ENCODE measurements at regions not wholly inside any gene's neighbourhood (a gene's known extent, or its start where the extent isn't known, plus 50 kb on each side); places are given as distances from the start of the nearest gene placed in this dataset.

DNA sequence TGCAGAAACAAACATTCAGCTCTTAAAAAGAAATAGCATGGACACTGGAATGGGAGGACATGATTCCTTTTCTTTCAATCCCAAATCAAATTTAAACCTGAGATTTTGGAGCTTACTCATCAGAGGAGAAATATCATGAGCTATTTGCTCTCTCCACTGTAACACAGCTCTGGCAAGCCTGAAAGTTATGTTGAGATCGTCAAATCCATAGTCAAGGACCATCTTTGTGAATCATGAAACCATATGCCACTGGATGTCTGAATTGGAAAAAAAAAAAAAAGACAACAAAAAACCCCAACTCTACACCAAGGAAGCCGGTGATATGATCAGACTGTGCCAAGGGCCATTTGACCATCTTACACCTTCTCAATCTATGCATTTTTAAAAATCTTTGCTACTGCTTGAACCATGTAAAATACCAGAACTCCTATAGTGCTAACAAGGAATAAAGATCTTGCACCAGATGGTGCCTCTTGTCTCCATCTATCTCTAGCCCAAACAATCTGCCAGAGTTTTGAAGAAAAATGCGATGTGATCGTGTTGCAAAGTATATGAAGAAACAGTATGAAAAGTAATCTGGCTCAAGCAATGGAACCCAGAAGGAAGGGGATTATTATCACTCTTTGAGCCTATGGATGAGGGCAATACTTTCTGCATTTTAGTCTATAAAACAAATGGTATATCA, 138.1 kb upstream of the MEF2C start:
- H3K4me3 ChIP-seq (ENCODE audit: low read length): no peak overlapping the region
- no peak for DNase-seq (ENCODE audit: low read depth)
- TF ChIP-seq, protein P1, sequence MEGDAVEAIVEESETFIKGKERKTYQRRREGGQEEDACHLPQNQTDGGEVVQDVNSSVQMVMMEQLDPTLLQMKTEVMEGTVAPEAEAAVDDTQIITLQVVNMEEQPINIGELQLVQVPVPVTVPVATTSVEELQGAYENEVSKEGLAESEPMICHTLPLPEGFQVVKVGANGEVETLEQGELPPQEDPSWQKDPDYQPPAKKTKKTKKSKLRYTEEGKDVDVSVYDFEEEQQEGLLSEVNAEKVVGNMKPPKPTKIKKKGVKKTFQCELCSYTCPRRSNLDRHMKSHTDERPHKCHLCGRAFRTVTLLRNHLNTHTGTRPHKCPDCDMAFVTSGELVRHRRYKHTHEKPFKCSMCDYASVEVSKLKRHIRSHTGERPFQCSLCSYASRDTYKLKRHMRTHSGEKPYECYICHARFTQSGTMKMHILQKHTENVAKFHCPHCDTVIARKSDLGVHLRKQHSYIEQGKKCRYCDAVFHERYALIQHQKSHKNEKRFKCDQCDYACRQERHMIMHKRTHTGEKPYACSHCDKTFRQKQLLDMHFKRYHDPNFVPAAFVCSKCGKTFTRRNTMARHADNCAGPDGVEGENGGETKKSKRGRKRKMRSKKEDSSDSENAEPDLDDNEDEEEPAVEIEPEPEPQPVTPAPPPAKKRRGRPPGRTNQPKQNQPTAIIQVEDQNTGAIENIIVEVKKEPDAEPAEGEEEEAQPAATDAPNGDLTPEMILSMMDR (IDR thresholded peaks at IDR 0.05; ENCODE audit: insufficient read depth, low read depth, low read length, missing control alignments): no peak

DNA sequence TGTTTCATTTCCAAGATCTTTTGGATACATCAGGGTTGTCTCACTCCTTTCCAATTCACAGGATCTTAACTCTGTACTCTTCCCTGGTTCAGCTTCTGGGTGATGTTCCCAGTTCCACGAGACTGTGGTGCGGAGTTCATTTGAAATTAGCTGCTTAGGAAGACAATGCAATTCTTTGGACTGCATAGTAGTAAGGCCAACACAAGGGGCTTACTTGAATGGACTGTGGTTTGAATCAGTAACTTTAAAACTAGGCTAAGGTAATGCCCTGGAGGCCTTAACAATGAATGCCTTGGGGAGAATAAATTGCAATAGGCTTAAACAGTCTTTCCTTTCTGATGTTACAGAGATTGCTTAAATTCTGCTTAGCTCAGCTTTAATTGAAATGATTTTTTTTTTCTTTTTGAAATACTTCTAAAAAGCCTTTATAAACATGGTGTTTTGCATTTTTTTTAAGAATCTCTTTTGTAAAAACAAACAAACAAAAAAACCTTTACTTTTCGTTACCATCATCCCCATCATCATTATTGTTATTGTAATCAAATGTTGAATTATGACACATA, 133.8 kb upstream of the MEF2C start:
- TF ChIP-seq, protein P1 (IDR thresholded peaks at IDR 0.05; ENCODE audit: insufficient read depth, low read depth, low read length, missing control alignments): no peak
- no peak for DNase-seq (ENCODE audit: low read depth)
- no peak overlapping the region for H3K4me3 ChIP-seq (ENCODE audit: low read length)

DNA sequence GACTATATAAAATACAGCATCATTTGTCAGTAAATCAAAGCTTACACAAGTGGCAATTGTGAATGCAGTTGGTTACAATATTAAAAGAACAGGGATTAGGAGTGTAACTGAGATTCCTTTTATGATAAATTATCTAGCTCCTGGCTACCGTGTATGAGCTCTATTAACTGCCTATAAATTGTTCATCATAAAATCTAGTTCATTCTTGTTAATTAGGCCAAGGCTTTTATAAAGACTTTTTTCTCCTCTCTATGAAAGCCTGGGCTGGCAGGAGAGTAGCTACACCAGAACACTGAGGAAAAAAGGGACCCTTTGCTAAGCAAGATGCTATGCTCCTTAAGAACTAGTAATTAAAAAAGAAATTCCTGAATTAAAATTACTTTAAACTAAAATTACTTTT, 132.4 kb upstream of the MEF2C start:
- no peak for DNase-seq (ENCODE audit: low read depth)
- TF ChIP-seq, protein P1 (IDR thresholded peaks at IDR 0.05; ENCODE audit: insufficient read depth, low read depth, low read length, missing control alignments): no peak
- H3K4me3 ChIP-seq (ENCODE audit: low read length): no peak overlapping the region

DNA sequence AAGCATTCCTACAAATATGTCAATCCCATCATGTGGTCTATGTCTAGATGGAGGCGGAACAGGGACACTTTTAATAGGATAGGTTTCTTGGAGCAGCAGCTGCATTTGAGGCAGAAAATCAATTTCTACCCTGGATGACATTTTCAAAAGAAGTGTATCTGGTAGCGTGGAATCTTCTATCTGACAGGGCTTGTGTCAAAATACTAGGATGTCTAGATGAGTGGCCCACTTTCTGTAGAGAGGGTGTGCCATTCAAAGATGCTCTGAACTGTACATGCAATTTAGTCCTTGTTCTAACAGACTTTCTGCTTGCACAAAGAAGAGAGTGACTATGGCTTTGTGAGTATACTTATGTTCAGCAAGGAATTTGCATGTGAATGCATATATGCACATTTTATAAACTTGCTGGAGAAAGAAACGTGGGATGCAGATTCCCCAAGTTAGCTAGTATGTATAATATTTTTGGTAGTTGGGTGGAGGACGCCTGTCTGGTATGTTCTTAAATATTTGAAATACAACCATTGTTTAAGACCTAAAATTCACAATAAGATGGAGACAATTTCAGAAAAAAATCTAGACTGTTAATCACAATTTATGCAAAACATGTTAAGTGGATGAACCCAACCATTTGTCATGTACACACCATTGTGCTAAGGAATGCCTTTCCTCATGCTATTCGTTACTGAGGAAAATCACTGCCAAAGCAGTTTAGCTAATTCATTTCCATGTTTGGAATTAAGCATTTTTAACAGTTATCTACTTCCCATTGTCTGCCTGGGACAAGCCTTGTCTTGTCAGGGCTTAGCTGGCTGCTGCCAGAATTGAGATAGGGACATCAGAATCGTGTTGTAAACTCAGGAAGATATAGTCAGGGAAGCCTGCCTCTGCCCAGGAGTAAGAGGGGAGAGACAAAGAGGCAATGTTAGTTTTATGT, 129.1 kb upstream of the MEF2C start:
- no peak overlapping the region for H3K4me3 ChIP-seq (ENCODE audit: low read length)
- peak; percentile 61 for DNase-seq (ENCODE audit: low read depth)
- TF ChIP-seq, protein P1 (IDR thresholded peaks at IDR 0.05; ENCODE audit: insufficient read depth, low read depth, low read length, missing control alignments): no peak

DNA sequence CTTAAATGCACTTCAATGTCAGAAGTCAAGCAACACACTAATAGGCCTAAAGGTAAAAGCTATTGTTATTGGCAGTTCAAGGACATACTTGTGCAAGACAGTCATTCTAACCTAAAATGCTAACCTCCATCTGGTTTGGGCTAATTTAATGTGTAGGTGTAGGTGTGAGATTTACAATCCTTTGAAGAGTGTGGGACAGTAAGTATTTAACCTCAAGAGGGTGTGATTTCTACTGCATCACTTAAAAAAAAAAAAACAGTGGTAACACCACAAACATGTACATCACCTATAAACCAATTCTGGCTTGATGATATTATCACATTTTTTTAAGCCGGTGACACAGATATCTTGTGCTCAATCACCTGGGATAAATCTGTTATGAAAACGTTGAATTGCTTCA, 127.5 kb upstream of the MEF2C start:
- H3K4me3 ChIP-seq (ENCODE audit: low read length): no peak overlapping the region
- no peak for DNase-seq (ENCODE audit: low read depth)
- TF ChIP-seq, protein P1 (IDR thresholded peaks at IDR 0.05; ENCODE audit: insufficient read depth, low read depth, low read length, missing control alignments): no peak

DNA sequence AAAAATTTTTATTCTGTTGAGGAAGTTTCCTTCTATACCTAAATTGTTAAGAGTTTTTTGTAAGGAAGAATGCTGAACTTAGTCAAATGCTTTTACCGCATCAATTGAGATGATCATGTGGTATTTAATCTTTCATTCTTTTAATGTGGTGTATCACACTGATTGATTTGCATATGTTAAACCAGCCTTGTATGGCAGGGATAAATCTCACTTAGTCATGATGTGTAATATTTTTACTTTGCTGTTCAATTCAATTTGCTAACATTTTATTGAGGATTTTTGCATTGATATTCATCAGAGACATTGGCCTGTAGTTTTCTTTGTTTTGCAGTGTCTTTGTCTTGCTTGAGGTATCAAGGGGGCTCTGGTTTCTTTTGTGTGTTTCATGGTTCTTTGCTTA, 125.3 kb upstream of the MEF2C start:
- DNase-seq (ENCODE audit: low read depth): no peak
- TF ChIP-seq, protein P1 (IDR thresholded peaks at IDR 0.05; ENCODE audit: insufficient read depth, low read depth, low read length, missing control alignments): no peak

More for the DNA sequence above, 125.3 kb upstream of the MEF2C start:
- H3K4me3 ChIP-seq (ENCODE audit: low read length): no peak overlapping the region
